HEK293T (cell line): ENCODE measurements at regions not wholly inside any gene's neighbourhood (a gene's known extent, or its start where the extent isn't known, plus 50 kb on each side); places are given as distances from the start of the nearest gene placed in this dataset.
"Not testable (repeated sequence)": the region's sequence is repeated elsewhere in the genome, so short reads cannot be mapped to it uniquely, and the experiment has no call there.

Source experiments
- ARNT ChIP-seq: fragments of 450-650 bp; IDR thresholded peaks from 2 replicates; pipeline ENCODE4 v1.6.1; 2017; ENCODE audit warnings: mild to moderate bottlenecking
- BHLHE40 ChIP-seq: fragments of 450-650 bp; IDR thresholded peaks from 2 replicates; pipeline ENCODE4 v1.6.1; 2016; ENCODE audit warnings: mild to moderate bottlenecking, moderate library complexity, borderline replicate concordance
- CTBP1 ChIP-seq: fragments of 450-650 bp; IDR thresholded peaks from 2 replicates; pipeline ENCODE4 v1.6.1; 2016; ENCODE audit warnings: borderline replicate concordance
- ELF4 ChIP-seq: fragments of 450-650 bp; IDR thresholded peaks from 2 replicates; pipeline ENCODE4 v1.6.1; 2017; ENCODE audit warnings: antibody characterized with exemption
- FOXA1 ChIP-seq: fragments of 450-650 bp; IDR thresholded peaks from 2 replicates; pipeline ENCODE4 v1.6.1; 2016; ENCODE audit warnings: mild to moderate bottlenecking
- FOXK2 ChIP-seq: fragments of 450-650 bp; IDR thresholded peaks from 2 replicates; pipeline ENCODE4 v1.6.1; 2016; ENCODE audit warnings: mild to moderate bottlenecking
- FOXM1 ChIP-seq: fragments of 450-650 bp; IDR thresholded peaks from 2 replicates; pipeline ENCODE4 v1.6.1; 2017; ENCODE audit warnings: mild to moderate bottlenecking, borderline replicate concordance
- HDGF ChIP-seq: fragments of 450-650 bp; IDR thresholded peaks from 2 replicates; pipeline ENCODE4 v1.6.1; 2017; ENCODE audit warnings: antibody characterized with exemption, borderline replicate concordance
- L3MBTL2 ChIP-seq: fragments of 450-650 bp; conservative IDR thresholded peaks from 2 replicates; pipeline ENCODE4 v1.6.1; 2016; ENCODE audit warnings: mild to moderate bottlenecking
- LEF1 ChIP-seq: fragments of 450-650 bp; IDR thresholded peaks from 2 replicates; pipeline ENCODE4 v1.6.1; 2017; ENCODE audit warnings: mild to moderate bottlenecking, borderline replicate concordance
- NFRKB ChIP-seq: fragments of 450-650 bp; IDR thresholded peaks from 2 replicates; pipeline ENCODE4 v1.6.1; 2016; ENCODE audit warnings: mild to moderate bottlenecking, moderate library complexity
- PKNOX1 ChIP-seq: fragments of 450-650 bp; IDR thresholded peaks from 2 replicates; pipeline ENCODE4 v1.6.1; 2016
- TARDBP ChIP-seq: fragments of 450-650 bp; IDR thresholded peaks from 2 replicates; pipeline ENCODE4 v1.6.1; 2016
- ZNF384 ChIP-seq: fragments of 450-650 bp; IDR thresholded peaks from 2 replicates; pipeline ENCODE4 v1.6.1; 2016

- not testable (repeated sequence) for TF ChIP-seq CTBP1, LEF1, FOXM1, ELF4, ARNT, FOXA1, TARDBP, ZNF384, BHLHE40, PKNOX1, L3MBTL2, NFRKB, FOXK2, HDGF
Observed at GRCh38 chr5:57356850-57357249, 125.8 kb downstream of the ACTBL2 start.
